SK-N-SH treated with all-trans-retinoic acid at 6 μM for 48 hours (cell line): ENCODE measurements at regions not wholly inside any gene's neighbourhood (a gene's known extent, or its start where the extent isn't known, plus 50 kb on each side); places are given as distances from the start of the nearest gene placed in this dataset.

Experiments used
- CREB5 ChIP-seq: fragments of 250-450 bp; sonication (Bioruptor Pico); IDR thresholded peaks from 2 replicates; pipeline ENCODE4 v1.5.1; 2020; ENCODE audit warnings: low read depth, mild to moderate bottlenecking, moderate library complexity
- ISL1 ChIP-seq: fragments of 250-450 bp; sonication (Bioruptor Pico); IDR thresholded peaks from 2 replicates; pipeline ENCODE4 v2.1.2; 2022; ENCODE audit warnings: mild to moderate bottlenecking, moderate library complexity
- PATZ1 ChIP-seq: fragments of 250-450 bp; sonication (Bioruptor Pico); IDR thresholded peaks from 2 replicates; pipeline ENCODE4 v1.8.0; 2020; ENCODE audit warnings: mild to moderate bottlenecking, moderate library complexity, borderline replicate concordance

- no peak for TF ChIP-seq CREB5
- TF ChIP-seq ISL1 (CRISPR knock-in tag), result no peak
- no peak for TF ChIP-seq PATZ1 (CRISPR knock-in tag)
Observed at GRCh38 chr5:34521628-34522290, 134.4 kb upstream of the RAI14 start.
